Thyroid gland (tissue), 4 donors: ENCODE measurements at regions not wholly inside any gene's neighbourhood (a gene's known extent, or its start where the extent isn't known, plus 50 kb on each side); places are given as distances from the start of the nearest gene placed in this dataset.

ENCODE experiments used
- POLR2A ChIP-seq, 2 donors: fragments of 450-650 bp; IDR thresholded peaks; one replicate each; pipeline ENCODE4 v1.6.1; 2017; ENCODE audit warnings: antibody characterized with exemption in 2 of 2, mild to moderate bottlenecking in 2 of 2, moderate library complexity in 1 of 2
- TF ChIP-seq, protein P1 (sequence below), 6 experiments: fragments of 200-600 bp in 3 of 6; fragments of 450-650 bp in 3 of 6; sonication (generic) in 3 of 6; IDR thresholded peaks; one replicate each; pipeline ENCODE4 v1.5.1; 2016 to 2019; ENCODE audit warnings: antibody characterized with exemption in 6 of 6, mild to moderate bottlenecking in 2 of 6, inconsistent platforms in 1 of 6, moderate library complexity in 1 of 6

DNA sequence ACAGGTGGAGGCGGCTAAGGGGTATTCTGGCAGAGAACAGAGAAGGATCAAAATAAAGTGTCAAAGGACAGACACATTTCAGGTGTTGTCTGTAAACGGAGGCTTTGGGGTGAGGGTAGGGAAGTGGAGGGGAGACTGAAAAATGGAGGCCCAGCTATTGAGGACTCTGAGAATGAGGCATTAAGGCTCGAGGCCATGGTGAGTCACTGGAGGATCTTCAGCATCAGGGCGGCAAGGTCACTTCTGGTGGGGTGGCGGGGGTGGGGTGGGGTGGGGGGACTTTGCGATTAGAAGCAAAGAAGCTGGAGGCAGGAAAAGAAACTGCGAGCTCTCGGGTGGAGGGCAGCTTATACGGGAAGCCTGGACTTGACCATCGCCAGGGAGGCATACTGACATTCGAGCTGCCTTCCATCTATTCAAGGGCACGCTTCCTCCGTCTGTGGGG, 58.4 kb upstream of the PCGF5 start:
- TF ChIP-seq POLR2A (IDR thresholded peaks at IDR 0.05) = no peak
- TF ChIP-seq, protein P1, sequence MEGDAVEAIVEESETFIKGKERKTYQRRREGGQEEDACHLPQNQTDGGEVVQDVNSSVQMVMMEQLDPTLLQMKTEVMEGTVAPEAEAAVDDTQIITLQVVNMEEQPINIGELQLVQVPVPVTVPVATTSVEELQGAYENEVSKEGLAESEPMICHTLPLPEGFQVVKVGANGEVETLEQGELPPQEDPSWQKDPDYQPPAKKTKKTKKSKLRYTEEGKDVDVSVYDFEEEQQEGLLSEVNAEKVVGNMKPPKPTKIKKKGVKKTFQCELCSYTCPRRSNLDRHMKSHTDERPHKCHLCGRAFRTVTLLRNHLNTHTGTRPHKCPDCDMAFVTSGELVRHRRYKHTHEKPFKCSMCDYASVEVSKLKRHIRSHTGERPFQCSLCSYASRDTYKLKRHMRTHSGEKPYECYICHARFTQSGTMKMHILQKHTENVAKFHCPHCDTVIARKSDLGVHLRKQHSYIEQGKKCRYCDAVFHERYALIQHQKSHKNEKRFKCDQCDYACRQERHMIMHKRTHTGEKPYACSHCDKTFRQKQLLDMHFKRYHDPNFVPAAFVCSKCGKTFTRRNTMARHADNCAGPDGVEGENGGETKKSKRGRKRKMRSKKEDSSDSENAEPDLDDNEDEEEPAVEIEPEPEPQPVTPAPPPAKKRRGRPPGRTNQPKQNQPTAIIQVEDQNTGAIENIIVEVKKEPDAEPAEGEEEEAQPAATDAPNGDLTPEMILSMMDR (IDR thresholded peaks at IDR 0.05) = no peak
